GM12878 (cell line): ENCODE measurements at regions not wholly inside any gene's neighbourhood (a gene's known extent, or its start where the extent isn't known, plus 50 kb on each side); places are given as distances from the start of the nearest gene placed in this dataset.

ENCODE experiments used
- ATAC-seq: fragments of 200-7000 bp; cut with Tn5 transposase; 3 replicates; pipeline ENCODE4 v1.9.1; 2020; ENCODE audit warnings: mild to moderate bottlenecking, moderate library complexity
- BruUV-seq: library from RNA; stranded (reverse); fragments of 400-500 nt; replicated peaks from 2 replicates; lab custom pipeline; 2021; lab: Mats Ljungman, UMichigan
- CTCF ChIA-PET: fragments of 300-600 bp; sonication (Branson Sonifier 250); formaldehyde crosslinking; extraction: SDS; loops from one replicate; lab custom pipeline; 2021; ENCODE audit warnings: inconsistent platforms; lab: Yijun Ruan, JAX
- POLR2A ChIA-PET: fragments of 350-600 bp; formaldehyde crosslinking; extraction: SDS; loops from one replicate; lab custom pipeline; 2021; ENCODE audit warnings: inconsistent platforms; lab: Charles Lee
- RAD21 ChIA-PET: fragments of 300-600 bp; sonication (Branson Sonifier 250); formaldehyde crosslinking; loops from one replicate; lab custom pipeline; 2023; ENCODE audit warnings: antibody characterized with exemption; ENCODE audit not compliant: unreplicated experiment; lab: Charles Lee
- SMC1A ChIA-PET: fragments of 300-600 bp; sonication (Branson Sonifier 250); formaldehyde crosslinking; loops from one replicate; lab custom pipeline; 2023; ENCODE audit not compliant: unreplicated experiment, uncharacterized antibody; lab: Charles Lee
- DNase-seq: peaks from one replicate; pipeline ENCODE4 v3.0.0-alpha.2; 2011; ENCODE audit warnings: low read depth, low spot score
- FAIRE-seq: peaks from 3 replicates; lab custom pipeline; 2011; peaks lifted over from hg19 to GRCh38; lab: Jason Lieb, UNC
- H2AFZ ChIP-seq: 2 replicates; pipeline ENCODE4 v1.6.0; 2011; ENCODE audit warnings: low read depth, low read length, control low read depth; ENCODE audit not compliant: control insufficient read depth
- H3K27ac ChIP-seq: 2 replicates; pipeline ENCODE4 v1.5.1; 2011; ENCODE audit warnings: control low read depth; ENCODE audit not compliant: control insufficient read depth, insufficient read depth
- H3K27me3 ChIP-seq, 2 experiments: replicated peaks in 1 of 2; 2 replicates each; pipeline versions ENCODE4 v1.6.0 to v1.6.1; 2011; ENCODE audit warnings: low read length in 1 of 2; ENCODE audit not compliant: control insufficient read depth in 2 of 2, insufficient read depth in 2 of 2
- H3K36me3 ChIP-seq, 2 experiments: 2 replicates each; pipeline ENCODE4 v1.5.1; 2011; ENCODE audit warnings: low read length in 1 of 2; ENCODE audit not compliant: control insufficient read depth in 2 of 2, insufficient read depth in 2 of 2
- H3K4me1 ChIP-seq: 2 replicates; pipeline ENCODE4 v1.6.1; 2011; ENCODE audit warnings: mild to moderate bottlenecking, low read length, moderate library complexity, mixed read lengths; ENCODE audit not compliant: control insufficient read depth, insufficient read depth
- H3K4me2 ChIP-seq: 2 replicates; pipeline ENCODE4 v1.6.0; 2011; ENCODE audit warnings: control low read depth; ENCODE audit not compliant: control insufficient read depth, insufficient read depth
- H3K4me3 ChIP-seq: fragments of 200-600 bp; sonication (generic); 2 replicates; pipeline ENCODE4 v1.5.1; 2016
- H3K79me2 ChIP-seq: 2 replicates; pipeline ENCODE4 v1.6.0; 2011; ENCODE audit warnings: low read length; ENCODE audit not compliant: control insufficient read depth, insufficient read depth
- H3K9ac ChIP-seq: 2 replicates; pipeline ENCODE4 v1.8.0; 2011; ENCODE audit warnings: low read length, control low read depth, mixed read lengths; ENCODE audit not compliant: control insufficient read depth, insufficient read depth
- H3K9me3 ChIP-seq: replicated peaks from 3 replicates; pipeline ENCODE4 v1.5.1; 2011; ENCODE audit warnings: mild to moderate bottlenecking, low read length; ENCODE audit not compliant: control insufficient read depth, insufficient read depth
- H4K20me1 ChIP-seq: 2 replicates; pipeline ENCODE4 v1.6.0; 2011; ENCODE audit not compliant: control insufficient read depth, insufficient read depth
- BMI1 ChIP-seq: fragments of 450-650 bp; IDR thresholded peaks from 2 replicates; pipeline ENCODE4 v1.6.1; 2016; ENCODE audit warnings: mild to moderate bottlenecking, moderate library complexity, borderline replicate concordance
- CBFB ChIP-seq: IDR thresholded peaks from 2 replicates; pipeline ENCODE4 v1.6.1; 2016; ENCODE audit warnings: antibody characterized with exemption, low read depth
- CBX3 ChIP-seq: fragments of 200-600 bp; sonication (generic); IDR thresholded peaks from 2 replicates; pipeline ENCODE4 v1.6.1; 2016; ENCODE audit warnings: low read depth, borderline replicate concordance
- CREM ChIP-seq: IDR thresholded peaks from 2 replicates; pipeline ENCODE4 v1.6.1; 2014; ENCODE audit warnings: antibody characterized with exemption, low read depth
- EZH2 ChIP-seq: IDR thresholded peaks from 2 replicates; pipeline ENCODE4 v1.6.1; 2012; ENCODE audit warnings: low read depth, mild to moderate bottlenecking, control low read depth, inconsistent platforms, low read length, borderline replicate concordance; ENCODE audit not compliant: control insufficient read depth
- HSF1 ChIP-seq: fragments of 150-350 bp; IDR thresholded peaks from 2 replicates; pipeline ENCODE4 v1.6.1; 2014; ENCODE audit warnings: mild to moderate bottlenecking, low read depth, low read length
- JUNB ChIP-seq: IDR thresholded peaks from 2 replicates; pipeline ENCODE4 v1.6.1; 2016; ENCODE audit warnings: antibody characterized with exemption, mild to moderate bottlenecking
- MTA3 ChIP-seq: IDR thresholded peaks from 2 replicates; pipeline ENCODE4 v1.6.1; 2012; ENCODE audit warnings: low read length, inconsistent platforms, borderline replicate concordance
- NR2C2 ChIP-seq: IDR thresholded peaks from 2 replicates; pipeline ENCODE4 v1.6.1; 2011; ENCODE audit warnings: borderline replicate concordance, low read depth; ENCODE audit not compliant: control insufficient read depth, insufficient read length
- RELA ChIP-seq: fragments of 450-650 bp; IDR thresholded peaks from 2 replicates; pipeline ENCODE4 v1.8.0; 2014; ENCODE audit warnings: borderline replicate concordance; ENCODE audit not compliant: partially characterized antibody
- SMAD5 ChIP-seq: IDR thresholded peaks from 2 replicates; pipeline ENCODE4 v1.6.1; 2016; ENCODE audit warnings: antibody characterized with exemption, low read depth
- SMARCA5 ChIP-seq: fragments of 450-650 bp; IDR thresholded peaks from 2 replicates; pipeline ENCODE4 v1.6.1; 2017; ENCODE audit warnings: mild to moderate bottlenecking
- SPI1 ChIP-seq: IDR thresholded peaks from 2 replicates; pipeline ENCODE4 v1.6.1; 2011; ENCODE audit warnings: low read depth, mild to moderate bottlenecking, low read length, moderate library complexity, borderline replicate concordance; ENCODE audit not compliant: insufficient read depth
- TAF1 ChIP-seq: IDR thresholded peaks from 2 replicates; pipeline ENCODE4 v1.6.1; 2011; ENCODE audit warnings: mild to moderate bottlenecking, low read depth, low read length, borderline replicate concordance
- ZBED1 ChIP-seq: IDR thresholded peaks from 2 replicates; pipeline ENCODE4 v1.6.1; 2016; ENCODE audit warnings: borderline replicate concordance
- ZNF622 ChIP-seq: fragments of 450-650 bp; IDR thresholded peaks from 2 replicates; pipeline ENCODE4 v1.6.1; 2017; ENCODE audit warnings: mild to moderate bottlenecking, inconsistent platforms
- WGBS: methylation state at CpG from one replicate; pipeline ENCODE4 v1.1.6; 2016; ENCODE audit warnings: low lambda C conversion rate; ENCODE audit not compliant: insufficient replicate concordance, insufficient coverage; ENCODE audit errors: missing lambda C conversion rate; 5-methylcytosine and 5-hydroxymethylcytosine counted together
- in situ Hi-C: fragments of 300-500 bp; cut with MboI; formaldehyde crosslinking; loops from 9 replicates; pipeline ENCODE4 v1.14.3; 2018; ENCODE audit warnings: mixed read lengths
- intact Hi-C: fragments of 100-400 bp; cut with micrococcal nuclease; formaldehyde crosslinking; loops from one replicate; pipeline ENCODE4 v1.14.2; 2022; ENCODE audit not compliant: unreplicated experiment

DNA sequence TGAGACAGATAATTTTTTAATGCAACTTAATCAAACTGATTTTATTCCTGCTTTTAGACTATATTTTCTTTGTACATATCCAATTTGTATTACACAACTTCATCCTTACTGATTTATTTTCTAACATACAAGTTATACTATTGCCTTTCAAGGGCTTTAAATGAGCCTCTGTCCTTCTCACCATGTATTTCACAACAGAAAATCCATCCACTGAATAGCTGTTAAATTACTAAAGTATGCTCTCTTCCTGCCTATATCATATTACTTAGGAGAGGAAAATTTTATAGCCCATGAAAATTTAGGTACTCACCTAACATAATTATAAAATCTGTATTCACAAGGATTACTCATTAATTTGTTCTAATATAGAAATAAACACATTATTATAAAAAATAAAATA lies 528.6 kb downstream of the ANKRD50 start:
- POLR2A ChIA-PET: no interaction called here
- no peaks in the 10 kb centered on the region for H4K20me1 ChIP-seq
- H3K27me3 ChIP-seq: no peaks in the 10 kb centered on the region
- DNase-seq: no peak
- CTCF ChIA-PET: no interaction called here
- intact Hi-C loops (no loop called here), in situ Hi-C loops (no loop called here)
- no peaks in the 10 kb centered on the region for H3K79me2 ChIP-seq
- H3K9ac ChIP-seq: no peak overlapping the region
- no peak overlapping the region for H3K4me2 ChIP-seq
- H2AFZ ChIP-seq: no peak overlapping the region
- no peaks in the 10 kb centered on the region for H3K4me1 ChIP-seq
- H3K9me3 ChIP-seq: no peaks in the 10 kb centered on the region
- RAD21 ChIA-PET: no interaction called here
- no peak overlapping the region for H3K4me3 ChIP-seq
- no TSS peak for BruUV-seq
- FAIRE-seq: no peak
- H3K27ac ChIP-seq: no peak overlapping the region
- ATAC-seq: no peak
- no peaks in the 10 kb centered on the region for H3K36me3 ChIP-seq
- SMC1A ChIA-PET: no interaction called here
- TF ChIP-seq HSF1 (no peak), CREM (no peak), ZNF622 (no peak)

DNA sequence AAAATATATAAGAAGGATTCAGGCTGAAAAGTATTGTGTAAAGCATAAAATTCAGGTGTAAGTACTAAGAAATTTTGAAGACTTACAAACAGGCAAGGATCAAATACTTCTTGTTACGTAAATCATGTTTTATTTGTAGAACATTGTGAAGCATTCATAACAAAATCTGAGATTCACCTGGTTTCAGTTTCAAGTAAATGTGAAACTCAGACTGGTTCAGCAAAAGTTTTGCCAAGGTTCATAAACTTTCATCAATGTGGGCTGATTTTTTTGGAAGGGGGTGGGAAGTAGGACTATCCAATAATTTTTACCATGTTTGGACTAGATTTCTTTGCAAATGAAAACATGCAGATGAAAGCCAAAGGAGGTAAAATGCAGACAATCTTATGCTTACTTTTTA lies 527.7 kb downstream of the ANKRD50 start:
- BruUV-seq: no TSS peak
- Histone ChIP-seq H3K9me3 (no peaks in the 10 kb centered on the region), H3K79me2 (no peaks in the 10 kb centered on the region), H3K4me1 (no peaks in the 10 kb centered on the region), H3K27me3 (no peaks in the 10 kb centered on the region), H2AFZ (no peak overlapping the region), H3K36me3 (no peaks in the 10 kb centered on the region), H3K9ac (no peak overlapping the region), H3K27ac (no peak overlapping the region), H3K4me3 (no peak overlapping the region), H4K20me1 (no peaks in the 10 kb centered on the region), H3K4me2 (no peak overlapping the region)
- intact Hi-C loops (no loop called here), in situ Hi-C loops (no loop called here)
- ChIA-PET RAD21 (no interaction called here), CTCF (no interaction called here), SMC1A (no interaction called here), POLR2A (no interaction called here)
- 4% methylated on average over 1 of the region's 1 CpG for WGBS
- TF ChIP-seq ZNF622: no peak
- no peak for TF ChIP-seq BMI1
- TF ChIP-seq ZBED1: no peak
- no peak for TF ChIP-seq EZH2
- TF ChIP-seq RELA: no peak
- TF ChIP-seq SMAD5: no peak
- TF ChIP-seq CBX3: no peak
- no peak for TF ChIP-seq TAF1
- no peak for TF ChIP-seq MTA3
- no peak for TF ChIP-seq NR2C2
- TF ChIP-seq CBFB: no peak
- no peak; the same call in 1 of the 2 replicates for TF ChIP-seq JUNB
- no peak for TF ChIP-seq SPI1
- TF ChIP-seq SMARCA5: no peak
- ATAC-seq (no peak), DNase-seq (no peak), FAIRE-seq (no peak)
